CD14-positive monocyte (primary cell): ENCODE measurements at regions not wholly inside any gene's neighbourhood (a gene's known extent, or its start where the extent isn't known, plus 50 kb on each side); places are given as distances from the start of the nearest gene placed in this dataset.

Source experiments
- DNase-seq, 3 donors: peaks; one replicate each; pipeline ENCODE4 v3.0.0-alpha.2; 2011 to 2022
- H2AFZ ChIP-seq: 2 replicates; pipeline ENCODE4 v1.6.0; 2012; ENCODE audit warnings: mild to moderate bottlenecking, low read depth, low read length, inconsistent platforms; ENCODE audit not compliant: insufficient read depth, poor library complexity, severe bottlenecking
- H3K27ac ChIP-seq, 2 donors: 1 replicate in 1 of 2; 2 replicates in 1 of 2; pipeline ENCODE4 v1.5.1; 2012 to 2013; ENCODE audit warnings: low read length in 2 of 2, control low read depth in 1 of 2, inconsistent platforms in 1 of 2, low read depth in 1 of 2, mild to moderate bottlenecking in 1 of 2
- H3K27me3 ChIP-seq, 2 donors: one replicate each; pipeline versions ENCODE4 v1.6.0 to v1.6.1; 2011 to 2013; ENCODE audit warnings: low read length in 2 of 2; ENCODE audit not compliant: control insufficient read depth in 2 of 2, insufficient read depth in 2 of 2
- H3K36me3 ChIP-seq, 2 donors: replicated peaks in 1 of 2; 1 replicate in 1 of 2; 2 replicates in 1 of 2; pipeline versions ENCODE4 v1.5.1 to v1.6.1; 2012 to 2013; ENCODE audit warnings: low read length in 2 of 2, control low read depth in 1 of 2, inconsistent platforms in 1 of 2, mild to moderate bottlenecking in 1 of 2; ENCODE audit not compliant: insufficient read depth in 2 of 2, control insufficient read depth in 1 of 2
- H3K4me1 ChIP-seq, 2 donors: 1 replicate in 1 of 2; 2 replicates in 1 of 2; pipeline versions ENCODE4 v1.5.1 to v1.6.1; 2012 to 2013; ENCODE audit warnings: low read length in 2 of 2, control low read depth in 1 of 2, inconsistent platforms in 1 of 2, mild to moderate bottlenecking in 1 of 2, moderate library complexity in 1 of 2; ENCODE audit not compliant: insufficient read depth in 2 of 2, control insufficient read depth in 1 of 2
- H3K4me2 ChIP-seq: replicated peaks from 2 replicates; pipeline ENCODE3; 2012; ENCODE audit warnings: low read length, moderate library complexity, mild to moderate bottlenecking; ENCODE audit not compliant: poor library complexity, severe bottlenecking; ENCODE audit errors: extremely low read depth
- H3K4me3 ChIP-seq, 3 experiments: fragments of 200-600 bp in 1 of 3; sonication (generic) in 1 of 3; replicated peaks in 1 of 3; 1 replicate in 2 of 3; 2 replicates in 1 of 3; pipeline ENCODE4 v1.5.1; 2011 to 2013; ENCODE audit warnings: low read length in 3 of 3, mild to moderate bottlenecking in 3 of 3, control low read depth in 2 of 3, low read depth in 2 of 3, inconsistent platforms in 1 of 3, moderate library complexity in 1 of 3
- H3K79me2 ChIP-seq: 2 replicates; pipeline ENCODE4 v1.6.0; 2012; ENCODE audit warnings: mild to moderate bottlenecking, control low read depth, inconsistent platforms, low read length, moderate library complexity; ENCODE audit not compliant: insufficient read depth
- H3K9ac ChIP-seq: 2 replicates; pipeline ENCODE4 v1.6.0; 2017; ENCODE audit warnings: low read length, mild to moderate bottlenecking; ENCODE audit not compliant: insufficient read depth, poor library complexity, severe bottlenecking
- H3K9me3 ChIP-seq, 2 donors: replicated peaks in 1 of 2; 1 replicate in 1 of 2; 2 replicates in 1 of 2; pipeline versions ENCODE4 v1.5.1 to v1.6.1; 2012 to 2013; ENCODE audit warnings: low read length in 2 of 2, control low read depth in 1 of 2; ENCODE audit not compliant: control insufficient read depth in 1 of 2, insufficient read depth in 1 of 2
- H4K20me1 ChIP-seq: 2 replicates; pipeline ENCODE4 v1.6.0; 2012; ENCODE audit warnings: mild to moderate bottlenecking, low read length, control low read depth, moderate library complexity; ENCODE audit not compliant: insufficient read depth
- H3K27ac Mint-ChIP-seq, 7 donors: one replicate each; pipeline ENCODE4 v1.8.0; 2020; ENCODE audit warnings: mild to moderate bottlenecking in 7 of 7, mixed read lengths in 7 of 7, moderate library complexity in 6 of 7, inconsistent platforms in 2 of 7
- H3K27me3 Mint-ChIP-seq, 3 donors: one replicate each; pipeline ENCODE4 v1.8.0; 2021 to 2022; ENCODE audit warnings: low read depth in 3 of 3, mild to moderate bottlenecking in 3 of 3, mixed read lengths in 3 of 3, moderate library complexity in 3 of 3, inconsistent platforms in 1 of 3
- H3K36me3 Mint-ChIP-seq, 2 donors: one replicate each; pipeline ENCODE4 v1.8.0; 2020; ENCODE audit warnings: mixed read lengths in 2 of 2, inconsistent platforms in 1 of 2, mild to moderate bottlenecking in 1 of 2
- H3K4me1 Mint-ChIP-seq: one replicate; pipeline ENCODE4 v1.8.0; 2020; ENCODE audit warnings: mild to moderate bottlenecking, mixed read lengths
- H3K4me3 Mint-ChIP-seq, 2 donors: one replicate each; pipeline ENCODE4 v1.8.0; 2020; ENCODE audit warnings: mild to moderate bottlenecking in 2 of 2, mixed read lengths in 2 of 2, moderate library complexity in 1 of 2
- H3K9me3 Mint-ChIP-seq, 7 donors: one replicate each; pipeline ENCODE4 v1.8.0; 2020 to 2022; ENCODE audit warnings: mixed read lengths in 7 of 7, mild to moderate bottlenecking in 6 of 7, moderate library complexity in 6 of 7, inconsistent platforms in 2 of 7
- WGBS: methylation state at CpG from one replicate; pipeline ENCODE4 v1.1.5; 2013; ENCODE audit warnings: missing lambda C conversion rate; ENCODE audit not compliant: insufficient coverage; 5-methylcytosine and 5-hydroxymethylcytosine counted together
- intact Hi-C, 2 donors: fragments of 100-400 bp; cut with micrococcal nuclease; formaldehyde crosslinking; loops; one replicate each; pipeline versions ENCODE4 v1.15.0 to v1.15.1; 2023
- TF ChIP-seq, protein P1 (sequence below): fragments of 200-600 bp; IDR thresholded peaks from one replicate; pipeline ENCODE4 v1.8.0; 2022; ENCODE audit warnings: antibody characterized with exemption, mild to moderate bottlenecking

GRCh38 chr3:23127196-23127595 is 75.9 kb upstream of the UBE2E2 start:
- WGBS, result 92% methylated on average over 3 of the region's 3 CpGs
- no peaks in the 10 kb centered on the region for H3K9me3 ChIP-seq
- H3K27ac Mint-ChIP-seq, result no peak overlapping the region
- intact Hi-C loops, result loop anchor here in 1 of 2 donors (10.0 kb wide), 1 partner anchor 68 kb away; no protein-coding TSS in a partner anchor
- no peaks in the 10 kb centered on the region for H4K20me1 ChIP-seq
- H3K9me3 Mint-ChIP-seq, result peaks cover 0 to 2% (median 0%) of the 10 kb centered on the region in 7 donors
- H3K4me1 ChIP-seq, result no peaks in the 10 kb centered on the region
- TF ChIP-seq, protein P1, sequence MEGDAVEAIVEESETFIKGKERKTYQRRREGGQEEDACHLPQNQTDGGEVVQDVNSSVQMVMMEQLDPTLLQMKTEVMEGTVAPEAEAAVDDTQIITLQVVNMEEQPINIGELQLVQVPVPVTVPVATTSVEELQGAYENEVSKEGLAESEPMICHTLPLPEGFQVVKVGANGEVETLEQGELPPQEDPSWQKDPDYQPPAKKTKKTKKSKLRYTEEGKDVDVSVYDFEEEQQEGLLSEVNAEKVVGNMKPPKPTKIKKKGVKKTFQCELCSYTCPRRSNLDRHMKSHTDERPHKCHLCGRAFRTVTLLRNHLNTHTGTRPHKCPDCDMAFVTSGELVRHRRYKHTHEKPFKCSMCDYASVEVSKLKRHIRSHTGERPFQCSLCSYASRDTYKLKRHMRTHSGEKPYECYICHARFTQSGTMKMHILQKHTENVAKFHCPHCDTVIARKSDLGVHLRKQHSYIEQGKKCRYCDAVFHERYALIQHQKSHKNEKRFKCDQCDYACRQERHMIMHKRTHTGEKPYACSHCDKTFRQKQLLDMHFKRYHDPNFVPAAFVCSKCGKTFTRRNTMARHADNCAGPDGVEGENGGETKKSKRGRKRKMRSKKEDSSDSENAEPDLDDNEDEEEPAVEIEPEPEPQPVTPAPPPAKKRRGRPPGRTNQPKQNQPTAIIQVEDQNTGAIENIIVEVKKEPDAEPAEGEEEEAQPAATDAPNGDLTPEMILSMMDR, result no peak
- H3K4me2 ChIP-seq, result no peak overlapping the region
- no peaks in the 10 kb centered on the region for H3K27me3 ChIP-seq
- H3K4me3 Mint-ChIP-seq, result no peak overlapping the region
- H3K79me2 ChIP-seq, result no peaks in the 10 kb centered on the region
- no peaks in the 10 kb centered on the region for H3K36me3 Mint-ChIP-seq
- H2AFZ ChIP-seq, result no peak overlapping the region
- no peaks in the 10 kb centered on the region for H3K27me3 Mint-ChIP-seq
- no peaks in the 10 kb centered on the region for H3K4me1 Mint-ChIP-seq
- H3K9ac ChIP-seq, result no peak overlapping the region
- no peak for DNase-seq
- H3K27ac ChIP-seq, result no peak overlapping the region
- no peak overlapping the region for H3K4me3 ChIP-seq
- H3K36me3 ChIP-seq, result no peaks in the 10 kb centered on the region

- no peak overlapping the region for H2AFZ ChIP-seq
Observed at GRCh38 chr3:23128655-23129054, 74.5 kb upstream of the UBE2E2 start.

More at GRCh38 chr3:23128655-23129054, 74.5 kb upstream of the UBE2E2 start:
- H3K27ac Mint-ChIP-seq, result no peak overlapping the region
- Histone ChIP-seq H3K27ac (no peak overlapping the region), H3K4me3 (no peak overlapping the region), H4K20me1 (no peaks in the 10 kb centered on the region), H3K9ac (no peak overlapping the region), H3K36me3 (no peaks in the 10 kb centered on the region), H3K4me1 (no peaks in the 10 kb centered on the region), H3K27me3 (no peaks in the 10 kb centered on the region), H3K4me2 (no peak overlapping the region), H3K79me2 (no peaks in the 10 kb centered on the region), H3K9me3 (no peaks in the 10 kb centered on the region)
- H3K4me1 Mint-ChIP-seq, result no peaks in the 10 kb centered on the region
- intact Hi-C loops, result loop anchor here in 1 of 2 donors (10.0 kb wide), 1 partner anchor 66 kb away; no protein-coding TSS in a partner anchor
- DNase-seq, result no peak
- TF ChIP-seq, protein P1, result no peak
- no peak overlapping the region for H3K4me3 Mint-ChIP-seq
- no peaks in the 10 kb centered on the region for H3K27me3 Mint-ChIP-seq
- H3K36me3 Mint-ChIP-seq, result no peaks in the 10 kb centered on the region
- H3K9me3 Mint-ChIP-seq, result peaks cover 0 to 2% (median 0%) of the 10 kb centered on the region in 7 donors
- WGBS, result 80% methylated on average over 1 of the region's 2 CpGs
